Parathyroid adenoma (tissue), 2 donors: ENCODE measurements at regions not wholly inside any gene's neighbourhood (a gene's known extent, or its start where the extent isn't known, plus 50 kb on each side); places are given as distances from the start of the nearest gene placed in this dataset.

Source experiments
- H2AFZ ChIP-seq: fragments of 300-600 bp; sonication (generic); one replicate; pipeline ENCODE4 v1.7.0; 2017; ENCODE audit warnings: antibody characterized with exemption, mild to moderate bottlenecking
- H3K27ac ChIP-seq: fragments of 300-600 bp; sonication (generic); one replicate; pipeline ENCODE4 v1.7.0; 2017
- H3K27me3 ChIP-seq: fragments of 300-600 bp; sonication (generic); one replicate; pipeline ENCODE4 v1.7.0; 2017; ENCODE audit warnings: low read length; ENCODE audit not compliant: control insufficient read depth, insufficient read depth
- H3K36me3 ChIP-seq: fragments of 300-600 bp; sonication (generic); one replicate; pipeline ENCODE4 v1.7.0; 2017; ENCODE audit warnings: low read length; ENCODE audit not compliant: control insufficient read depth, insufficient read depth
- H3K4me1 ChIP-seq: fragments of 300-600 bp; sonication (generic); one replicate; pipeline ENCODE4 v1.7.0; 2017; ENCODE audit warnings: control low read depth
- H3K4me2 ChIP-seq: fragments of 300-600 bp; sonication (generic); one replicate; pipeline ENCODE4 v1.7.0; 2017; ENCODE audit warnings: low read length
- H3K4me3 ChIP-seq: fragments of 300-600 bp; sonication (generic); one replicate; pipeline ENCODE4 v1.7.0; 2017; ENCODE audit warnings: low read depth, low read length
- H3K79me2 ChIP-seq: fragments of 300-600 bp; sonication (generic); one replicate; pipeline ENCODE4 v1.7.0; 2017; ENCODE audit warnings: control low read depth
- H3K9ac ChIP-seq: fragments of 300-600 bp; sonication (generic); one replicate; pipeline ENCODE4 v1.7.0; 2017; ENCODE audit warnings: mild to moderate bottlenecking
- H3K9me3 ChIP-seq: fragments of 300-600 bp; sonication (generic); one replicate; pipeline ENCODE4 v1.7.0; 2017; ENCODE audit warnings: low read length; ENCODE audit not compliant: control insufficient read depth
- CTCF ChIP-seq: fragments of 300-600 bp; sonication (generic); IDR thresholded peaks from one replicate; pipeline ENCODE4 v1.7.0; 2017; ENCODE audit warnings: antibody characterized with exemption, mild to moderate bottlenecking
- donor health status: primary hyperparathyroidism.

- no peak for TF ChIP-seq CTCF
- Histone ChIP-seq H3K9ac (no peak overlapping the region), H3K27me3 (no peaks in the 10 kb centered on the region), H3K36me3 (no peaks in the 10 kb centered on the region), H3K9me3 (no peaks in the 10 kb centered on the region), H3K4me1 (no peaks in the 10 kb centered on the region), H3K79me2 (no peaks in the 10 kb centered on the region), H3K4me2 (no peak overlapping the region), H3K4me3 (no peak overlapping the region), H3K27ac (no peak overlapping the region), H2AFZ (no peak overlapping the region)
Measured at GRCh38 chr3:78134496-78134895, 1094.6 kb downstream of the ROBO2 start.

GRCh38 chr3:78139166-78139565, 1099.3 kb downstream of the ROBO2 start:
- Histone ChIP-seq H3K79me2 (no peaks in the 10 kb centered on the region), H3K27ac (no peak overlapping the region), H3K4me1 (no peaks in the 10 kb centered on the region), H3K4me3 (no peak overlapping the region), H3K9me3 (no peaks in the 10 kb centered on the region), H3K4me2 (no peak overlapping the region), H2AFZ (no peak overlapping the region), H3K36me3 (no peaks in the 10 kb centered on the region), H3K27me3 (no peaks in the 10 kb centered on the region), H3K9ac (no peak overlapping the region)
- TF ChIP-seq CTCF = no peak

- H3K27me3 ChIP-seq = no peaks in the 10 kb centered on the region
- no peak overlapping the region for H2AFZ ChIP-seq
- H3K4me3 ChIP-seq = no peak overlapping the region
- H3K4me1 ChIP-seq = no peaks in the 10 kb centered on the region
- H3K36me3 ChIP-seq = no peaks in the 10 kb centered on the region
- no peaks in the 10 kb centered on the region for H3K79me2 ChIP-seq
- no peak overlapping the region for H3K4me2 ChIP-seq
- no peak overlapping the region for H3K9ac ChIP-seq
- TF ChIP-seq CTCF = no peak
- no peak overlapping the region for H3K27ac ChIP-seq
- H3K9me3 ChIP-seq = no peaks in the 10 kb centered on the region
Measured at GRCh38 chr3:78140274-78140673, 1100.4 kb downstream of the ROBO2 start.

- no peaks in the 10 kb centered on the region for H3K36me3 ChIP-seq
- no peak overlapping the region for H3K4me2 ChIP-seq
- H3K4me3 ChIP-seq = no peak overlapping the region
- H3K27ac ChIP-seq = no peak overlapping the region
- TF ChIP-seq CTCF = no peak
- no peaks in the 10 kb centered on the region for H3K4me1 ChIP-seq
- no peak overlapping the region for H2AFZ ChIP-seq
- no peak overlapping the region for H3K9ac ChIP-seq
- no peaks in the 10 kb centered on the region for H3K9me3 ChIP-seq
- H3K27me3 ChIP-seq = no peaks in the 10 kb centered on the region
- no peaks in the 10 kb centered on the region for H3K79me2 ChIP-seq
Measured at GRCh38 chr3:78140866-78141265, 1101.0 kb downstream of the ROBO2 start.

- H3K9ac ChIP-seq = no peak overlapping the region
- no peaks in the 10 kb centered on the region for H3K4me1 ChIP-seq
- no peak overlapping the region for H3K4me3 ChIP-seq
- H3K27me3 ChIP-seq = no peaks in the 10 kb centered on the region
- H3K4me2 ChIP-seq = no peak overlapping the region
- no peaks in the 10 kb centered on the region for H3K79me2 ChIP-seq
- H3K27ac ChIP-seq = no peak overlapping the region
- TF ChIP-seq CTCF = no peak
- no peaks in the 10 kb centered on the region for H3K9me3 ChIP-seq
- H3K36me3 ChIP-seq = no peaks in the 10 kb centered on the region
- no peak overlapping the region for H2AFZ ChIP-seq
Measured at GRCh38 chr3:78141269-78141668, 1101.4 kb downstream of the ROBO2 start.
